Naive thymus-derived CD4-positive, alpha-beta T cell (primary cell): ENCODE measurements at regions not wholly inside any gene's neighbourhood (a gene's known extent, or its start where the extent isn't known, plus 50 kb on each side); places are given as distances from the start of the nearest gene placed in this dataset.

Experiments
- ATAC-seq: fragments of 150-1000 bp; cut with Tn5 transposase; 2 replicates; pipeline ENCODE4 v1.10.0; 2021; ENCODE audit warnings: mild to moderate bottlenecking, moderate library complexity
- CTCF ChIA-PET: fragments of 350-600 bp; sonication (Branson Sonifier 250); formaldehyde crosslinking; loops from one replicate; lab custom pipeline; 2021; ENCODE audit warnings: antibody characterized with exemption; lab: Charles Lee
- POLR2A ChIA-PET: fragments of 350-600 bp; sonication (Branson Sonifier 250); formaldehyde crosslinking; loops from one replicate; lab custom pipeline; 2021; ENCODE audit warnings: antibody characterized with exemption, inconsistent platforms; lab: Charles Lee
- DNase-seq, 9 donors: peaks; one replicate each; pipeline versions ENCODE4 v3.0.0 to v3.0.0-alpha.2; 2020 to 2022; ENCODE audit warnings: mixed read lengths in 1 of 9
- H3K27ac ChIP-seq: one replicate; pipeline ENCODE4 v1.7.0; 2013; ENCODE audit warnings: mild to moderate bottlenecking, low read depth, low read length, moderate library complexity
- H3K27me3 ChIP-seq, 2 donors: one replicate each; pipeline ENCODE4 v1.7.0; 2013; ENCODE audit warnings: low read length in 2 of 2, mild to moderate bottlenecking in 2 of 2, moderate library complexity in 2 of 2; ENCODE audit not compliant: control insufficient read depth in 2 of 2, insufficient read depth in 2 of 2
- H3K36me3 ChIP-seq, 3 experiments: 1 replicate in 2 of 3; 2 replicates in 1 of 3; pipeline ENCODE4 v1.7.0; 2013; ENCODE audit warnings: low read length in 3 of 3, mild to moderate bottlenecking in 3 of 3, moderate library complexity in 1 of 3; ENCODE audit not compliant: insufficient read depth in 3 of 3, control insufficient read depth in 2 of 3
- H3K4me1 ChIP-seq, 2 donors: one replicate each; pipeline ENCODE4 v1.7.0; 2013; ENCODE audit warnings: low read length in 2 of 2, mild to moderate bottlenecking in 2 of 2, moderate library complexity in 1 of 2; ENCODE audit not compliant: control insufficient read depth in 2 of 2, insufficient read depth in 2 of 2
- H3K4me3 ChIP-seq: 2 replicates; pipeline ENCODE4 v1.7.0; 2013; ENCODE audit warnings: mild to moderate bottlenecking, low read length
- H3K9me3 ChIP-seq, 3 experiments: 1 replicate in 2 of 3; 2 replicates in 1 of 3; pipeline ENCODE4 v1.7.0; 2013; ENCODE audit warnings: low read length in 3 of 3; ENCODE audit not compliant: control insufficient read depth in 2 of 3
- H3K27ac Mint-ChIP-seq, 9 donors: one replicate each; pipeline ENCODE4 v1.8.0; 2020 to 2022; ENCODE audit warnings: mixed read lengths in 9 of 9, mild to moderate bottlenecking in 8 of 9, moderate library complexity in 5 of 9, inconsistent platforms in 2 of 9
- H3K27me3 Mint-ChIP-seq, 5 donors: one replicate each; pipeline ENCODE4 v1.8.0; 2021 to 2022; ENCODE audit warnings: mixed read lengths in 5 of 5, mild to moderate bottlenecking in 1 of 5
- H3K36me3 Mint-ChIP-seq, 5 donors: one replicate each; pipeline ENCODE4 v1.8.0; 2020 to 2022; ENCODE audit warnings: mixed read lengths in 5 of 5, mild to moderate bottlenecking in 3 of 5, inconsistent platforms in 1 of 5
- H3K4me1 Mint-ChIP-seq, 7 donors: one replicate each; pipeline ENCODE4 v1.8.0; 2020 to 2022; ENCODE audit warnings: mixed read lengths in 7 of 7, mild to moderate bottlenecking in 3 of 7, inconsistent platforms in 1 of 7
- H3K4me3 Mint-ChIP-seq, 10 donors: one replicate each; pipeline ENCODE4 v1.8.0; 2020 to 2022; ENCODE audit warnings: mild to moderate bottlenecking in 10 of 10, mixed read lengths in 10 of 10, moderate library complexity in 6 of 10, inconsistent platforms in 2 of 10
- H3K9me3 Mint-ChIP-seq, 11 donors: one replicate each; pipeline ENCODE4 v1.8.0; 2020 to 2022; ENCODE audit warnings: mixed read lengths in 11 of 11, mild to moderate bottlenecking in 4 of 11, inconsistent platforms in 1 of 11, moderate library complexity in 1 of 11
- intact Hi-C, 2 donors: fragments of 100-400 bp; cut with micrococcal nuclease; formaldehyde crosslinking; loops; one replicate each; pipeline ENCODE4 v1.15.1; 2023

DNA sequence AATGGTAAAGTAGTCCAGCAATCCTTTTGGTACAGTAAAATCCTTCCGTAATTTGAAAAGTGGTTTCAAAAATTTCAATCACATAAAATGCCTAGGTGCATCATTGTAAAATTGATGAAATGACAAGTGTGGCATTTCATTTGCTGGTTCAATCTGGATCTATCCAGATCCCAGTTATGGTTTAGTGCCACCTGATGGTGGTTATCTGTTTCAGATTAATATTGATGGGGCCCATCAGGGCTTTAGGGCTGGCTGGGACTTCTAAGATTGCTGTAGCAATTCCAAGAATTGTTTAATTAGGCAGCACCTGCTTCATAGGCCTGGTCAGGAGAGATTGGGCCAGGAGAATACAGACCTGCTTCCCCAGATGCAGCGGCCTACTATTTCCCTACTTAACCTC, 55.5 kb upstream of the PIK3C3 start:
- ChIA-PET POLR2A (no interaction called here), CTCF (no interaction called here)
- Histone ChIP-seq H3K27ac (no peak overlapping the region), H3K36me3 (no peaks in the 10 kb centered on the region), H3K9me3 (no peaks in the 10 kb centered on the region), H3K4me3 (no peak overlapping the region), H3K4me1 (no peaks in the 10 kb centered on the region), H3K27me3 (no peaks in the 10 kb centered on the region)
- ATAC-seq (no peak), DNase-seq (no peak)
- Mint-ChIP-seq H3K4me3 (no peak overlapping the region), H3K9me3 (no peaks in the 10 kb centered on the region), H3K36me3 (no peaks in the 10 kb centered on the region), H3K4me1 (no peaks in the 10 kb centered on the region), H3K27me3 (peaks cover 0 to 9% (median 0%) of the 10 kb centered on the region in 5 donors), H3K27ac (no peak overlapping the region)
- intact Hi-C loops, result no loop called here

DNA sequence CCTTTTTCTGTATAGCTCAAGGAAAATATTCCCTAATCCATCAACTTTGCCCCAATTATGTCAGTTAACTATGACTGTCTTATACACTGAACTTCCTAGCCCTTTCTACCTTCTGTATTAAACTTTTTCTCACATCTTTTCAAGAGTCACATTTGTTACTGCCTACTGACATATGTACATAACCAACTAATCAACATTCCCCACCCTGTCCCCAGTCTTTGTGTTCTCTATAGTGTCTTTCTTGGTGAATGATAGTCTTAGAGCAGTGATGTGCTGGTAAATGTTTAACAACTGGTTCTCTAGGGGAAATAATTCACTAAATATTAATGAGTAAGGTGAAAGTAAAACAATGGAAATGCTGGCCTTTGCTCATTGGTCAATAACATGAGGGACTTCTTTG, 61.6 kb upstream of the PIK3C3 start:
- intact Hi-C loops, result no loop called here

DNA sequence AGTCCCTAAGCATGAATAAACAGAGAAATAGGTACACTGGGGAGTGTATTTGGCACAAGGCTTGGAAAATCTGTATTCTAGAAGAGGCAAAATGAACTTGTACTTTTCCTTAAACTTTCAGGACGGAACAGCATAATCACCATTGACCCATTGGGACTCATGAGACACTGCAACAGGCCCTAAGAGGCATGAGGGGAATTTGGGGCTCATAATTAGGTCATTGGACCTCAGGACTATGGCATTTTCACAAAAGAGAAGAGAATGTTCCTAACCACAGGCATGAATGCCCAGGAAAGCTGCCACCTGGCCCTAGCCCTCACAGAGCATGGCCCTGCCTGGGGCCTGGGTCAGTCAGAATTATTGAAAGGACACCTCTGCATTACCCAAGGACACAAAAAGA, 67.9 kb upstream of the PIK3C3 start:
- Mint-ChIP-seq H3K27me3 (no peaks in the 10 kb centered on the region), H3K27ac (no peak overlapping the region), H3K9me3 (no peaks in the 10 kb centered on the region), H3K4me1 (peaks cover 0 to 1% (median 0%) of the 10 kb centered on the region in 7 donors), H3K36me3 (no peaks in the 10 kb centered on the region), H3K4me3 (no peak overlapping the region)
- H3K36me3 ChIP-seq, result no peaks in the 10 kb centered on the region
- H3K27me3 ChIP-seq, result no peaks in the 10 kb centered on the region
- H3K4me1 ChIP-seq, result no peaks in the 10 kb centered on the region
- ChIA-PET POLR2A (no interaction called here), CTCF (no interaction called here)
- ATAC-seq (no peak), DNase-seq (no peak)
- no peak overlapping the region for H3K4me3 ChIP-seq
- intact Hi-C loops, result no loop called here
- H3K27ac ChIP-seq, result no peak overlapping the region
- no peaks in the 10 kb centered on the region for H3K9me3 ChIP-seq

More for the DNA sequence above, 61.6 kb upstream of the PIK3C3 start:
- CTCF ChIA-PET, result no interaction called here
- no peaks in the 10 kb centered on the region for H3K27me3 ChIP-seq
- H3K9me3 ChIP-seq, result no peaks in the 10 kb centered on the region
- no peak overlapping the region for H3K4me3 ChIP-seq
- POLR2A ChIA-PET, result no interaction called here
- Mint-ChIP-seq H3K9me3 (no peaks in the 10 kb centered on the region), H3K36me3 (no peaks in the 10 kb centered on the region), H3K27me3 (peaks cover 0 to 16% (median 0%) of the 10 kb centered on the region in 5 donors), H3K27ac (no peak overlapping the region), H3K4me1 (peaks cover 0 to 1% (median 0%) of the 10 kb centered on the region in 7 donors), H3K4me3 (no peak overlapping the region)
- DNase-seq, result no peak
- no peak for ATAC-seq
- no peaks in the 10 kb centered on the region for H3K4me1 ChIP-seq
- H3K36me3 ChIP-seq, result no peaks in the 10 kb centered on the region
- H3K27ac ChIP-seq, result no peak overlapping the region

DNA sequence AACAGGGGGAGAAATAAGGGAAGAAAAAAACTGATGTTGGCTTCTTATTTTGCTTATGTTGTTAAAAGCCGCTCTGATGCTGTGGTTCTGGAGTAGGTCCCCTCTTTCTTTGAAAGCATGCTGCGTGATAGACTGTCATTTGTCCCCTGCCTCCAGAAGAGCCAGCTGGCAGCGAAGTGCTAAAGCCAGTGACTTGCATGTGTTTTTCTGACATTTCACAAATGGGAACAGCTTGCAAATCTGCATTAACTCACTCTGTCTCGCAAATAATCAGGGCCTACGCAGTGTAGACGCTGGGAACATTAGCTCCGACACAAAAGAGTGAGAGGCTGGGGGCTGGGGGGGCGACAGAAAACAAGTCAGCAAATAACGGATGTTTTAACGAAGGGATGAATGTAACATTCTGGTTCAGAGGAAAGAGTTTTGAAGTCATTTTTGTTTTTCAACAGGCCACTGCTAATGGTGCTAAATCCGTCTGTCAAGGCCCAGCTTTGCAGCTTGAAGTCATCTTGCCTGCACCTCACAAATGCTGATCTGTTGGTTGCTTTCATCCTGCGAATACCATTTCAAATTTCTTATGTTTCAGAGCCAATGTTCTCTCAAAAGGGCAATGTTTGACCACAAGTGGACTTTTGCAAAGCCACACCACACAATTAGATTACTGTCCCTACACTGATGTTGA, 68.8 kb upstream of the PIK3C3 start:
- Histone ChIP-seq H3K4me1 (no peaks in the 10 kb centered on the region), H3K27me3 (no peaks in the 10 kb centered on the region), H3K9me3 (no peaks in the 10 kb centered on the region), H3K4me3 (no peak overlapping the region), H3K36me3 (no peaks in the 10 kb centered on the region), H3K27ac (no peak overlapping the region)
- intact Hi-C loops, result no loop called here
- ATAC-seq, result no peak
- POLR2A ChIA-PET, result no interaction called here
- Mint-ChIP-seq H3K36me3 (no peaks in the 10 kb centered on the region), H3K27ac (no peak overlapping the region), H3K4me1 (peaks cover 0 to 1% (median 0%) of the 10 kb centered on the region in 7 donors), H3K27me3 (peaks cover 0 to 2% (median 0%) of the 10 kb centered on the region in 5 donors), H3K9me3 (no peaks in the 10 kb centered on the region), H3K4me3 (no peak overlapping the region)
- DNase-seq, result no peak
- CTCF ChIA-PET, result no interaction called here

DNA sequence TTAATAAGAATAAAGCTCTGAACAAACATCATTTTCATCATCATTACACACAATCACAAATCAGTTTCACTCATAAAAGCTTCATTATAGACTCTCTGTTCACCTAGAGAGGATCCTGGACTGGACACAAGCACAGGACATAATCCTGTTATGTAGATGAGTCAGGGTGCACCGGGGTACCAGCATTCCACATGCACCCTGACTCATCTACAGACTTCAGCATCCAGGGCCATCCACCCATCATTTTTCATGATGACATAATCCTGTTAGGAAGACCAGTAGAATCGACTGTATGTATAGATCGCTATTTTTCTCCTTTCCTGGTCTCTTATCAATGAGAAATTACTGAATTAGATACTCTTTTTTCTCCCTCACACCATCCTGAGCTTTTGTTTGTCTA, 73.7 kb upstream of the PIK3C3 start:
- Histone ChIP-seq H3K4me3 (no peak overlapping the region), H3K4me1 (no peaks in the 10 kb centered on the region), H3K27me3 (no peaks in the 10 kb centered on the region), H3K36me3 (no peaks in the 10 kb centered on the region), H3K27ac (no peak overlapping the region), H3K9me3 (no peaks in the 10 kb centered on the region)
- DNase-seq (no peak), ATAC-seq (no peak)
- no peak overlapping the region for H3K27ac Mint-ChIP-seq
- intact Hi-C loops, result no loop called here
- no peaks in the 10 kb centered on the region for H3K4me1 Mint-ChIP-seq
- ChIA-PET CTCF (no interaction called here), POLR2A (no interaction called here)
- H3K36me3 Mint-ChIP-seq, result no peaks in the 10 kb centered on the region
- H3K9me3 Mint-ChIP-seq, result no peaks in the 10 kb centered on the region
- H3K4me3 Mint-ChIP-seq, result no peak overlapping the region
- peaks cover 0 to 4% (median 0%) of the 10 kb centered on the region in 5 donors for H3K27me3 Mint-ChIP-seq

DNA sequence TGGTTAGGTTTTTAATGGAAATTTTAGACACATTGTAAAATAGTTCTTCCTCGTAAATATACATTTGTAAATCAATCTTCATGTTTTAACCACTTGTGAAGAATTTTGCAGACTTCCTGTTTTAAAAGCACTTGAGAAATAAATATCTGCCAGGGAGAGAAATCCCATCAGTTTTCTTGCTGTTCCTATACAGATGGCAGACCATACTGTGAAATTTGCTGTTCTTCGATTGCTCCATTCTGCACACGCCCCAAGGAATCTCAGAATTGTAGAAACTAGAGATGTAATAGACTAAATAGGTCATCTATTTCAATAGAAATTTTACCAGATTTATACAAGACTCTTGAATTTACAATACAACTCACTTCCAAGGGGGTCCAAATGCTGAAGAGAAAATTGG, 75.8 kb upstream of the PIK3C3 start:
- Mint-ChIP-seq H3K4me1 (no peaks in the 10 kb centered on the region), H3K27ac (no peak overlapping the region), H3K36me3 (no peaks in the 10 kb centered on the region), H3K27me3 (peaks cover 0 to 8% (median 0%) of the 10 kb centered on the region in 5 donors), H3K9me3 (no peaks in the 10 kb centered on the region), H3K4me3 (no peak overlapping the region)
- no peaks in the 10 kb centered on the region for H3K27me3 ChIP-seq
- CTCF ChIA-PET, result no interaction called here
- no peaks in the 10 kb centered on the region for H3K36me3 ChIP-seq
- no peaks in the 10 kb centered on the region for H3K9me3 ChIP-seq
- H3K4me3 ChIP-seq, result no peak overlapping the region
- no peak for DNase-seq
- intact Hi-C loops, result no loop called here
- POLR2A ChIA-PET, result no interaction called here
- no peak for ATAC-seq
- no peak overlapping the region for H3K27ac ChIP-seq
- H3K4me1 ChIP-seq, result no peaks in the 10 kb centered on the region

DNA sequence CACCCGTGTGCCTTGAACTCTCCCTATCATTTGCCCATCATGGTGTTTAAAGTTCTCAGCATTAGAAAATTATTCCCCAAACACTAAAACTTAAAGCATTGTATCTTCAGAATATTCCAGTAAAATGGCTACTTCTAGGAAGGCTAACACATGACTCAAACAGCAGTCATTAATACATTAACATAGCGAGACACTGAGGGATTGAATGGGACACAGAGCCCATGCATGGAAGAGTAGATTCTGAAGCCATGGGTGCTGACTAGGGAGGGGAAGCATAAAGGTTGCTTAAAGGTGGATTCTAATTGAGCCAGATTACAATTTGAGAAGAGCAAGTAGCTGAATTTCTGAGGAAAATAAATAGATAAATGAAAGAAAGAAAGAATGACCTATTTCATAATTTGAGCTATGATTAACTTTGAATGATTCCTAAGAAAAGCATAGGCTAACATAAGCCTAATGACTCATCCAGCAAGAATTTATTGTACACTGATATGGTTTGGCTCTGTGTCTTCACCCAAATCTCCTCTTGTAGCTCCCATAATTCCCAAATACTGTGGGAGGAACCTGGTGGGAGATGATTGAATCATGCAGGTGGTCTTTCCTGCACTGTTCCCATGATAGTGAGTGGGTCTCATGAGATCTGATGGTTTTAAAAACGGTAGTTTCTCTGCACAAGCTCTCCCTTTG, 79.8 kb upstream of the PIK3C3 start:
- peaks cover 0 to 7% (median 3%) of the 10 kb centered on the region in 5 donors for H3K27me3 Mint-ChIP-seq
- DNase-seq (no peak), ATAC-seq (no peak)
- Histone ChIP-seq H3K4me3 (no peak overlapping the region), H3K27ac (no peak overlapping the region), H3K4me1 (no peaks in the 10 kb centered on the region), H3K36me3 (no peaks in the 10 kb centered on the region), H3K9me3 (no peaks in the 10 kb centered on the region), H3K27me3 (no peaks in the 10 kb centered on the region)
- H3K9me3 Mint-ChIP-seq, result no peaks in the 10 kb centered on the region
- intact Hi-C loops, result no loop called here
- H3K36me3 Mint-ChIP-seq, result no peaks in the 10 kb centered on the region
- H3K4me1 Mint-ChIP-seq, result peaks cover 0 to 4% (median 0%) of the 10 kb centered on the region in 7 donors
- H3K4me3 Mint-ChIP-seq, result no peak overlapping the region
- H3K27ac Mint-ChIP-seq, result no peak overlapping the region
- ChIA-PET CTCF (no interaction called here), POLR2A (no interaction called here)
